ENCODE measurements at regions not wholly inside any gene's neighbourhood (a gene's known extent, or its start where the extent isn't known, plus 50 kb on each side); places are given as distances from the start of the nearest gene placed in this dataset.
"Not testable (repeated sequence)": the region's sequence is repeated elsewhere in the genome, so short reads cannot be mapped to it uniquely, and the experiment has no call there.

- no peak for FAIRE-seq
These were observed 268.2 kb upstream of the POT1 start for GRCh38 chr7:125197731-125198393.

- no peak for FAIRE-seq
These were observed 265.5 kb upstream of the POT1 start for GRCh38 chr7:125195156-125195555.

GRCh38 chr7:125193263-125193662, 263.6 kb upstream of the POT1 start:
- FAIRE-seq: no peak

GRCh38 chr7:125184801-125185200, 255.2 kb upstream of the POT1 start:
- no peak for FAIRE-seq

- not testable (repeated sequence) for FAIRE-seq
These were observed 252.1 kb upstream of the POT1 start for GRCh38 chr7:125181569-125182267.

GRCh38 chr7:125173571-125173970, 243.9 kb upstream of the POT1 start:
- no peak for FAIRE-seq

GRCh38 chr7:125169088-125169487, 239.5 kb upstream of the POT1 start:
- no peak for FAIRE-seq

- FAIRE-seq: no peak
These were observed 225.3 kb upstream of the POT1 start for GRCh38 chr7:125154930-125155329.

GRCh38 chr7:125149151-125149550, 219.5 kb upstream of the POT1 start:
- no peak for FAIRE-seq

- FAIRE-seq: no peak
These were observed 217.4 kb upstream of the POT1 start for GRCh38 chr7:125147047-125147446.

- no peak for FAIRE-seq
These were observed 207.3 kb upstream of the POT1 start for GRCh38 chr7:125136755-125137532.

GRCh38 chr7:125136341-125136740, 206.7 kb upstream of the POT1 start:
- FAIRE-seq: no peak

GRCh38 chr7:125130173-125130572, 200.5 kb upstream of the POT1 start:
- FAIRE-seq: no peak

- FAIRE-seq: no peak
These were observed 197.7 kb upstream of the POT1 start for GRCh38 chr7:125127304-125127703.

- no peak for FAIRE-seq
These were observed 196.8 kb upstream of the POT1 start for GRCh38 chr7:125126376-125126775.

GRCh38 chr7:125125315-125125714, 195.7 kb upstream of the POT1 start:
- no peak for FAIRE-seq

GRCh38 chr7:125122173-125122572, 192.5 kb upstream of the POT1 start:
- FAIRE-seq: no peak

GRCh38 chr7:125119559-125120115, 190.0 kb upstream of the POT1 start:
- FAIRE-seq: no peak

GRCh38 chr7:125118444-125118843, 188.8 kb upstream of the POT1 start:
- FAIRE-seq: no peak

- no peak for FAIRE-seq
These were observed 183.2 kb upstream of the POT1 start for GRCh38 chr7:125112850-125113249.

GRCh38 chr7:125099519-125099918, 169.9 kb upstream of the POT1 start:
- no peak for FAIRE-seq

GRCh38 chr7:125098377-125098970, 168.8 kb upstream of the POT1 start:
- no peak for FAIRE-seq

GRCh38 chr7:125090596-125090995, 161.0 kb upstream of the POT1 start:
- no peak for FAIRE-seq
